ENCODE measurements at regions not wholly inside any gene's neighbourhood (a gene's known extent, or its start where the extent isn't known, plus 50 kb on each side); places are given as distances from the start of the nearest gene placed in this dataset.

DNA sequence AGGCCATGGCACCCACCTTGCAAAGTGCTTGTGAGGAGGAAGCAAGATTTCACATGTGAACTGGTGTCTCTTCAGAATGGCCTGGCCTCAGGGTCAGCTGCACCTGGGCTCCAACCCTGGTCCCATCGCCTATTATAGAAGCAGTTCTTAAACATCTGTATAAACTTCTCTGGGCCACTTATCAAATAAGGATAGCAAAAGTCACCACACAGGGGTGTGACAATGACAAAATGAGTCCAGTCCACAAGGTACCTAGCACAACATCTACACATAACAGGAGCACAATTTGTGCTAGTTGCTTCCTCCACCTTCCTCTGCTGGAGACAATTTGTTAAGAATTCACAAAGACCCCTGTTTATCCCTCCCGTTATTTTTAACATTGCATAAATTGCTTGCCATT lies 340.6 kb upstream of the ZMIZ1 start:
- Histone ChIP-seq H3K36me3 (no peaks in the 10 kb centered on the region), H3K27ac (no peak overlapping the region), H3K4me1 (no peaks in the 10 kb centered on the region), H3K4me3 (no peak overlapping the region), H3K9me3 (no peaks in the 10 kb centered on the region), H3K27me3 (no peaks in the 10 kb centered on the region)
- WGBS, 2 donors = 82 to 97% methylated on average over 2 of the region's 2 CpGs
- no peak for TF ChIP-seq POLR2AphosphoS5 (IDR thresholded peaks at IDR 0.05)
- no peak for TF ChIP-seq CTCF (IDR thresholded peaks at IDR 0.05)
- no peak for TF ChIP-seq POLR2A (IDR thresholded peaks at IDR 0.05)
- TF ChIP-seq EP300 (IDR thresholded peaks at IDR 0.05) = no peak
- ATAC-seq (ENCODE audit: low FRiP score in 2 of 2) (no peak), DNase-seq (no peak)

DNA sequence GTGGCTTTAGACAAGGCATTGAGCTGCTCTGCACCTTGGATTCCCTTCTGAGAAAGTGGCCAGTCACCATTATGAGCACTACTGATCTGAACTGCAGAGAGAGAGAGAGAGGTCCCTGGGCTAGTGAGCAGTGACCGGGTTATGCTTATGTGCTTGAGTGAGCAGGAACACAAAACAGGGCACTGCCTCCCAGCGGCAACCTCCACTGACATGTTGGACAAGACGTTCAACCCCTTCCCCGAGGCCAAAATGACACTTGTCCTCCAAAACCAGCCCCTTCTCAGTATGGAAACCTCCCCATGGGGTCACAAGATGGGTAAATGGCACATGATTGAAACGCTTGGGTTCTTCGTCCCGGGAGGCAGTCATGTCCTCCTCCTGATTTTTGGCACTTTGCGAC lies 339.4 kb upstream of the ZMIZ1 start:
- no peak for ATAC-seq (ENCODE audit: low FRiP score in 2 of 2)

DNA sequence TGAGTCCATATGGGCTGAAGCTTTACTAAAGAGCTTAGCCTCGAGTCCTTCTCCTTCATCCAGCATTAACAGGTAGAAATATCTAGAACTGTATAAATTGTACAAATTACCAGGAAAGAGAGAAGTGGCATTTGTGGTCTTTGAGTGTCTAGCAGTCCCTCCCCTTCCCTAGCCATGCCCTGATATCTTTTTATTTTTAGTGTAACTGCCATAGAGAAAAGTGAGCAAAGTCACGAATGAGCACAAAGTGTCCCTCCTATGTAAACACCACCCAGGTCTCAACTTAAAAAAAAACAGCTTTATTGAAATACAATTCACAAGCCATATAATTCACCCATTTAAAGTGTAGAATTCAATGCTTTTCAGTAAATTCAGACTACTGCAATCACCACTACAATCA lies 339.0 kb upstream of the ZMIZ1 start:
- Histone ChIP-seq H3K36me3 (no peaks in the 10 kb centered on the region), H3K4me3 (no peak overlapping the region), H3K9me3 (no peaks in the 10 kb centered on the region), H3K4me1 (no peaks in the 10 kb centered on the region), H3K27ac (no peak overlapping the region), H3K27me3 (no peaks in the 10 kb centered on the region)
- WGBS, 2 donors = 28 to 39% methylated on average over 2 of the region's 2 CpGs
- TF ChIP-seq POLR2A (IDR thresholded peaks at IDR 0.05) (no peak), CTCF (IDR thresholded peaks at IDR 0.05) (no peak), POLR2AphosphoS5 (IDR thresholded peaks at IDR 0.05) (no peak), EP300 (IDR thresholded peaks at IDR 0.05) (no peak)
- no peak for DNase-seq
- no peak for ATAC-seq (ENCODE audit: low FRiP score in 2 of 2)

More for the DNA sequence above, 339.4 kb upstream of the ZMIZ1 start:
- H3K4me3 ChIP-seq = no peak overlapping the region
- H3K4me1 ChIP-seq = no peaks in the 10 kb centered on the region
- H3K27me3 ChIP-seq = no peaks in the 10 kb centered on the region
- no peaks in the 10 kb centered on the region for H3K36me3 ChIP-seq
- no peak for TF ChIP-seq EP300 (IDR thresholded peaks at IDR 0.05)
- TF ChIP-seq CTCF (IDR thresholded peaks at IDR 0.05) = no peak
- TF ChIP-seq POLR2AphosphoS5 (IDR thresholded peaks at IDR 0.05) = no peak
- TF ChIP-seq POLR2A (IDR thresholded peaks at IDR 0.05) = no peak
- H3K9me3 ChIP-seq = no peaks in the 10 kb centered on the region
- 93 to 95% methylated on average over 8 of the region's 8 CpGs for WGBS, 2 donors
- no peak overlapping the region for H3K27ac ChIP-seq
- no peak for DNase-seq

DNA sequence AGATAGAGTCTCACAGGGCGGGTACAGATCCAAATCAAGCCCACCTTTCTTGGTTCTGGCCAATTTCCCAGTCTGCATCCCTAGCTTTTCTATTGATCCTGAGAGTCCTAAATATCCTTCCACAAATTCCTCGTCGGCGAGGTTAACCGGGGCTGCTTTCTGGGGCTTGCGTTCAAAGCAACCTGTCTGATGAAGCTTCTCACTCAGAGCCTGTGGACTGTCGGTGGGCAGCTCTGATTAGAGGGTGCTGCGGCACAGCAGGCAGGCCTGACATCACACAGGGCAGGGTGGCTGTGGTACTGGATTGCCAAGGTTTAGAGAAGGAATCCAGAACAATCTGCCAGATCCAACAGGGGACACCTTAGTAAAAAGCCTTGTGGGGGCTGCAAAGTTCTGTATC lies 338.0 kb upstream of the ZMIZ1 start:
- Histone ChIP-seq H3K4me3 (no peak overlapping the region), H3K9me3 (no peaks in the 10 kb centered on the region), H3K4me1 (no peaks in the 10 kb centered on the region), H3K27ac (no peak overlapping the region), H3K36me3 (no peaks in the 10 kb centered on the region), H3K27me3 (no peaks in the 10 kb centered on the region)
- TF ChIP-seq EP300 (IDR thresholded peaks at IDR 0.05) (no peak), POLR2AphosphoS5 (IDR thresholded peaks at IDR 0.05) (no peak), CTCF (IDR thresholded peaks at IDR 0.05) (no peak), POLR2A (IDR thresholded peaks at IDR 0.05) (no peak)
- 86 to 94% methylated on average over 8 of the region's 8 CpGs for WGBS, 2 donors
- ATAC-seq (ENCODE audit: low FRiP score in 2 of 2) = no peak
- no peak for DNase-seq

DNA sequence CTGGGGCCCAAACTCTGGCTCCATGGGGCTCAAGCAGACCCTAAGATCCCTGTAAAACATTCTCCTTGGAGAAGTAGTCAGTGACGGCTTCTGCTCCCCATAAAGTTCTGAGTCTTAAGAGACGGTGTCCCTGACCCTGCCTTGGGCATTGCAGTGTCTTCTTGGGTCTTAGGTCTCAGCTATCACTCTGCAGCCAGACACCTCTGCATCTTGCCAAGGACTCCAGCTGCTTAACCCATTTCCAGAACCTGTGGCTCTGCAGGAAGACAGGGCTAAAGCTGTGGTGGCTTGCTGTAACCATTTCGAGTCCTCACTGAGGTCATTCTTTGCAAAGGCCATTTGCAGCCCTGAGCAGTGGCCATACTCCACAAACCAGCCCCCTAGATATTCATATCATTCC lies 337.1 kb upstream of the ZMIZ1 start:
- 67 to 79% methylated on average over 3 of the region's 3 CpGs for WGBS, 2 donors
- Histone ChIP-seq H3K4me1 (no peaks in the 10 kb centered on the region), H3K4me3 (no peak overlapping the region), H3K36me3 (no peaks in the 10 kb centered on the region), H3K27me3 (no peaks in the 10 kb centered on the region), H3K27ac (no peak overlapping the region), H3K9me3 (no peaks in the 10 kb centered on the region)
- DNase-seq (no peak), ATAC-seq (ENCODE audit: low FRiP score in 2 of 2) (no peak)
- no peak for TF ChIP-seq CTCF (IDR thresholded peaks at IDR 0.05)
